HCT116 (cell line): ENCODE measurements at regions not wholly inside any gene's neighbourhood (a gene's known extent, or its start where the extent isn't known, plus 50 kb on each side); places are given as distances from the start of the nearest gene placed in this dataset.
A peak's percentile ranks its signal among the peaks of the same experiment; 100 is the strongest.

Source experiments
- ATAC-seq: fragments of 200-7000 bp; cut with Tn5 transposase; 2 replicates; pipeline ENCODE4 v1.9.1; 2020; ENCODE audit warnings: mild to moderate bottlenecking, moderate library complexity
- BruUV-seq: library from RNA; stranded (reverse); fragments of 400-500 nt; replicated peaks from 2 replicates; lab custom pipeline; 2021; lab: Mats Ljungman, UMichigan
- CTCF ChIA-PET: fragments of 300-600 bp; sonication (Branson Sonifier 250); formaldehyde crosslinking; loops from one replicate; lab custom pipeline; 2021; ENCODE audit warnings: antibody characterized with exemption; lab: Charles Lee
- POLR2A ChIA-PET: fragments of 300-600, 350-600 bp; sonication (Branson Sonifier 250); formaldehyde crosslinking; loops from one replicate; lab custom pipeline; 2021; ENCODE audit warnings: antibody characterized with exemption; lab: Charles Lee
- RAD21 ChIA-PET, 2 experiments: fragments of 300-600 bp; sonication (Branson Sonifier 250); formaldehyde crosslinking; loops; one replicate each; lab custom pipeline; 2023; ENCODE audit warnings: low total read pairs in 2 of 2; ENCODE audit not compliant: uncharacterized antibody in 2 of 2, unreplicated experiment in 2 of 2, low non-redundant PET in 1 of 2; lab: Charles Lee
- DNase-seq: peaks from one replicate; pipeline ENCODE4 v3.0.0-alpha.2; 2010; ENCODE audit warnings: low read depth, low spot score
- H2AFZ ChIP-seq: fragments of 200-600 bp; shearing (Covaris generic), sonication (generic); 2 replicates; pipeline ENCODE4 v1.6.1; 2017; ENCODE audit warnings: low read depth, mixed run types, mixed read lengths, antibody characterized with exemption, low read length; ENCODE audit not compliant: poor library complexity, severe bottlenecking
- H3K27ac ChIP-seq: 2 replicates; pipeline ENCODE4 v1.5.1; 2012; ENCODE audit warnings: low read depth, low read length
- H3K27me3 ChIP-seq: fragments of 200-600 bp; sonication (generic); 2 replicates; pipeline ENCODE4 v1.6.1; 2016; ENCODE audit warnings: mixed run types, low read length, mixed read lengths; ENCODE audit not compliant: insufficient read depth
- H3K36me3 ChIP-seq, 2 experiments: fragments of 200-500 bp in 1 of 2; fragments of 200-600 bp in 1 of 2; sonication (Bioruptor generic) in 1 of 2; sonication (generic) in 1 of 2; 2 replicates each; pipeline versions ENCODE4 v1.5.1 to v1.6.1; 2014 to 2016; ENCODE audit warnings: low read length in 2 of 2, inconsistent platforms in 1 of 2, mixed read lengths in 1 of 2, mixed run types in 1 of 2; ENCODE audit not compliant: insufficient read depth in 2 of 2, control insufficient read depth in 1 of 2
- H3K4me1 ChIP-seq, 2 experiments: fragments of 200-600 bp in 1 of 2; sonication (generic) in 1 of 2; 2 replicates each; pipeline versions ENCODE4 v1.5.1 to v1.6.1; 2012 to 2017; ENCODE audit warnings: low read length in 2 of 2, inconsistent platforms in 1 of 2, mild to moderate bottlenecking in 1 of 2, mixed read lengths in 1 of 2, mixed run types in 1 of 2, moderate library complexity in 1 of 2; ENCODE audit not compliant: insufficient read depth in 2 of 2, control insufficient read depth in 1 of 2
- H3K4me2 ChIP-seq: fragments of 200-600 bp; sonication (generic); 2 replicates; pipeline ENCODE4 v1.6.1; 2017; ENCODE audit warnings: mixed run types, low read length, mixed read lengths
- H3K4me3 ChIP-seq, 2 experiments: fragments of 200-600 bp in 1 of 2; sonication (generic) in 1 of 2; replicated peaks in 1 of 2; 2 replicates each; pipeline ENCODE4 v1.5.1; 2011 to 2016; ENCODE audit warnings: low read length in 2 of 2, control low read depth in 1 of 2, low read depth in 1 of 2, mild to moderate bottlenecking in 1 of 2, mixed read lengths in 1 of 2, mixed run types in 1 of 2
- H3K79me2 ChIP-seq: fragments of 200-600 bp; sonication (generic); 2 replicates; pipeline ENCODE4 v1.6.1; 2017; ENCODE audit warnings: mild to moderate bottlenecking, mixed run types, low read length, moderate library complexity, mixed read lengths; ENCODE audit not compliant: insufficient read depth
- H3K9ac ChIP-seq: fragments of 200-600 bp; sonication (generic); 2 replicates; pipeline ENCODE4 v1.6.1; 2016; ENCODE audit warnings: low read length, mixed read lengths
- H3K9me2 ChIP-seq: fragments of 200-600 bp; sonication (generic), shearing (Covaris generic); 2 replicates; pipeline ENCODE4 v1.6.1; 2017; ENCODE audit warnings: mixed run types, mild to moderate bottlenecking, moderate library complexity; ENCODE audit not compliant: insufficient read depth
- H3K9me3 ChIP-seq, 2 experiments: fragments of 200-500 bp in 1 of 2; fragments of 200-600 bp in 1 of 2; sonication (Bioruptor generic) in 1 of 2; sonication (generic) in 1 of 2; 2 replicates each; pipeline ENCODE4 v1.6.1; 2014 to 2017; ENCODE audit warnings: low read length in 2 of 2, mixed read lengths in 2 of 2, inconsistent platforms in 1 of 2, low read depth in 1 of 2, mild to moderate bottlenecking in 1 of 2, mixed run types in 1 of 2, moderate library complexity in 1 of 2; ENCODE audit not compliant: control insufficient read depth in 1 of 2, insufficient read depth in 1 of 2
- H4K20me1 ChIP-seq: fragments of 200-600 bp; sonication (generic), shearing (Covaris generic); 2 replicates; pipeline ENCODE4 v1.6.1; 2017; ENCODE audit warnings: mixed run types, mild to moderate bottlenecking, moderate library complexity; ENCODE audit not compliant: insufficient read depth
- CEBPB ChIP-seq: IDR thresholded peaks from 2 replicates; pipeline ENCODE4 v1.6.1; 2012; ENCODE audit warnings: low read depth
- EGR1 ChIP-seq: IDR thresholded peaks from 2 replicates; pipeline ENCODE4 v1.6.1; 2012; ENCODE audit warnings: low read depth
- ELF1 ChIP-seq: IDR thresholded peaks from 2 replicates; pipeline ENCODE4 v1.6.1; 2012; ENCODE audit warnings: low read depth, borderline replicate concordance
- FOSL1 ChIP-seq: IDR thresholded peaks from 2 replicates; pipeline ENCODE4 v1.6.1; 2012; ENCODE audit warnings: low read depth
- JUND ChIP-seq: IDR thresholded peaks from 2 replicates; pipeline ENCODE4 v1.6.1; 2012
- POLR2A ChIP-seq: IDR thresholded peaks from 2 replicates; pipeline ENCODE4 v1.7.0; 2011; ENCODE audit warnings: borderline replicate concordance; ENCODE audit not compliant: insufficient read depth, insufficient read length; ENCODE audit errors: extremely low read depth
- SIN3A ChIP-seq: IDR thresholded peaks from 2 replicates; pipeline ENCODE4 v1.6.1; 2012; ENCODE audit warnings: low read depth
- SP1 ChIP-seq: IDR thresholded peaks from 2 replicates; pipeline ENCODE4 v1.6.1; 2012; ENCODE audit warnings: low read depth
- TCF7L2 ChIP-seq: IDR thresholded peaks from 2 replicates; pipeline ENCODE4 v1.7.0; 2011; ENCODE audit warnings: borderline replicate concordance, inconsistent platforms; ENCODE audit not compliant: insufficient read depth, insufficient read length; ENCODE audit errors: extremely low read depth
- ZFX ChIP-seq: fragments of 450-650 bp; IDR thresholded peaks from 2 replicates; pipeline ENCODE4 v1.6.1; 2017
- ZNF274 ChIP-seq: fragments of 200-500 bp; sonication (Bioruptor generic); IDR thresholded peaks from 2 replicates; pipeline ENCODE4 v1.6.1; 2014; ENCODE audit warnings: mild to moderate bottlenecking, low read depth, low read length, inconsistent platforms
- intact Hi-C: fragments of 100-400 bp; cut with micrococcal nuclease; formaldehyde crosslinking; loops from 2 replicates; pipeline ENCODE4 v1.10.0; 2022
- TF ChIP-seq, protein P1 (sequence below): IDR thresholded peaks from 2 replicates; pipeline ENCODE4 v1.6.1; 2011; ENCODE audit warnings: mild to moderate bottlenecking, low read length, moderate library complexity; ENCODE audit not compliant: insufficient replicate concordance; ENCODE audit errors: extremely low read depth
- TF ChIP-seq, protein P2 (sequence below): IDR thresholded peaks from 2 replicates; pipeline ENCODE4 v1.6.1; 2012; ENCODE audit warnings: low read depth
- TF ChIP-seq, protein P3 (sequence below): IDR thresholded peaks from 2 replicates; pipeline ENCODE4 v1.6.1; 2012
- TF ChIP-seq, protein P4 (sequence below): IDR thresholded peaks from 2 replicates; pipeline ENCODE4 v1.6.1; 2012

DNA sequence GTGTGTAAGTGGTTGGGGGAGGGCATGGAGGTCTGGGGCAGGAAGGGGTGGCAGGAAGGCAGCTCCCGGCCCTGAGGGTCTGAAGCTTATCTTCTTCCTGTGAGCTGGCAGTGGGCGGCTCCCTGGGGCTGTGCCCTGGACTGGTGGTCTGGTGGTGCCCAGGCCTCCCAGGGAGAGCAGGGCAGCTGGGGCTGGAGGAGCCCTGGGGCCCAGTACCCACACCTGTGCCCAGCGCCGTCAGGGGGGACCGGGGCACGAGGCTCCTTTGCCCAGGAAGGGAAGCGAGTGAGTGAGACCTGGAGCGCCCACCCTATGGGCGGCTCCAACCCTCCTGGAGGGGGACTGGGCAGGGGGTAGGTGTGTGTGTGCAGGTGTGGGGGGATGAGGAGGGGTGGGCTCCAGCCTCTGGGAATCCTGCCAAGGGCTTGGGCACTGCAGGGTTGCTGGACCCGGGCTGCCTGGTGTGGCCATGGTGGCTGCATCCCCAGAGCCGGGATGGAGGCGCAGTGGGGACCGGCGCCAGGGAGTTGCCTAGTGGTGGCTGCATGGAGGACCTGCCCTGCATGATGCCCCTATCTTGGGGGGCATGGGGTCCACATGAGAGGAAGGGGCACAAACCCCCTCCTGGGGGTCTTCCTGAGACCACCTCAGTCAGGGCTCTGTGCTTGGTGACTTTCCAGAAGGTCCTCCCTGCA lies 353.6 kb downstream of the TMEM121 start:
- intact Hi-C loops, result no loop called here
- Histone ChIP-seq H3K4me3 (no peak overlapping the region), H3K36me3 (no peaks in the 10 kb centered on the region), H2AFZ (no peak overlapping the region), H3K79me2 (no peaks in the 10 kb centered on the region), H3K4me1 (no peaks in the 10 kb centered on the region), H3K9ac (no peak overlapping the region), H3K27me3 (peaks cover 41% of the 10 kb centered on the region), H4K20me1 (no peaks in the 10 kb centered on the region), H3K4me2 (no peak overlapping the region), H3K9me3 (no peaks in the 10 kb centered on the region), H3K27ac (no peak overlapping the region), H3K9me2 (no peaks in the 10 kb centered on the region)
- ATAC-seq, result peak; percentile 16; the same call in 1 of the 2 replicates
- no peak for DNase-seq
- BruUV-seq, result no TSS peak
- POLR2A ChIA-PET, result no interaction called here
- TF ChIP-seq POLR2A (no peak), TCF7L2 (no peak), FOSL1 (no peak), SP1 (no peak), JUND (no peak), ELF1 (no peak), SIN3A (no peak), EGR1 (no peak), CEBPB (no peak), ZFX (no peak), ZNF274 (no peak)
- TF ChIP-seq, protein P1, sequence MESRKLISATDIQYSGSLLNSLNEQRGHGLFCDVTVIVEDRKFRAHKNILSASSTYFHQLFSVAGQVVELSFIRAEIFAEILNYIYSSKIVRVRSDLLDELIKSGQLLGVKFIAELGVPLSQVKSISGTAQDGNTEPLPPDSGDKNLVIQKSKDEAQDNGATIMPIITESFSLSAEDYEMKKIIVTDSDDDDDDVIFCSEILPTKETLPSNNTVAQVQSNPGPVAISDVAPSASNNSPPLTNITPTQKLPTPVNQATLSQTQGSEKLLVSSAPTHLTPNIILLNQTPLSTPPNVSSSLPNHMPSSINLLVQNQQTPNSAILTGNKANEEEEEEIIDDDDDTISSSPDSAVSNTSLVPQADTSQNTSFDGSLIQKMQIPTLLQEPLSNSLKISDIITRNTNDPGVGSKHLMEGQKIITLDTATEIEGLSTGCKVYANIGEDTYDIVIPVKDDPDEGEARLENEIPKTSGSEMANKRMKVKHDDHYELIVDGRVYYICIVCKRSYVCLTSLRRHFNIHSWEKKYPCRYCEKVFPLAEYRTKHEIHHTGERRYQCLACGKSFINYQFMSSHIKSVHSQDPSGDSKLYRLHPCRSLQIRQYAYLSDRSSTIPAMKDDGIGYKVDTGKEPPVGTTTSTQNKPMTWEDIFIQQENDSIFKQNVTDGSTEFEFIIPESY, result no peak
- TF ChIP-seq, protein P2, sequence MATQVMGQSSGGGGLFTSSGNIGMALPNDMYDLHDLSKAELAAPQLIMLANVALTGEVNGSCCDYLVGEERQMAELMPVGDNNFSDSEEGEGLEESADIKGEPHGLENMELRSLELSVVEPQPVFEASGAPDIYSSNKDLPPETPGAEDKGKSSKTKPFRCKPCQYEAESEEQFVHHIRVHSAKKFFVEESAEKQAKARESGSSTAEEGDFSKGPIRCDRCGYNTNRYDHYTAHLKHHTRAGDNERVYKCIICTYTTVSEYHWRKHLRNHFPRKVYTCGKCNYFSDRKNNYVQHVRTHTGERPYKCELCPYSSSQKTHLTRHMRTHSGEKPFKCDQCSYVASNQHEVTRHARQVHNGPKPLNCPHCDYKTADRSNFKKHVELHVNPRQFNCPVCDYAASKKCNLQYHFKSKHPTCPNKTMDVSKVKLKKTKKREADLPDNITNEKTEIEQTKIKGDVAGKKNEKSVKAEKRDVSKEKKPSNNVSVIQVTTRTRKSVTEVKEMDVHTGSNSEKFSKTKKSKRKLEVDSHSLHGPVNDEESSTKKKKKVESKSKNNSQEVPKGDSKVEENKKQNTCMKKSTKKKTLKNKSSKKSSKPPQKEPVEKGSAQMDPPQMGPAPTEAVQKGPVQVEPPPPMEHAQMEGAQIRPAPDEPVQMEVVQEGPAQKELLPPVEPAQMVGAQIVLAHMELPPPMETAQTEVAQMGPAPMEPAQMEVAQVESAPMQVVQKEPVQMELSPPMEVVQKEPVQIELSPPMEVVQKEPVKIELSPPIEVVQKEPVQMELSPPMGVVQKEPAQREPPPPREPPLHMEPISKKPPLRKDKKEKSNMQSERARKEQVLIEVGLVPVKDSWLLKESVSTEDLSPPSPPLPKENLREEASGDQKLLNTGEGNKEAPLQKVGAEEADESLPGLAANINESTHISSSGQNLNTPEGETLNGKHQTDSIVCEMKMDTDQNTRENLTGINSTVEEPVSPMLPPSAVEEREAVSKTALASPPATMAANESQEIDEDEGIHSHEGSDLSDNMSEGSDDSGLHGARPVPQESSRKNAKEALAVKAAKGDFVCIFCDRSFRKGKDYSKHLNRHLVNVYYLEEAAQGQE, result no peak
- TF ChIP-seq, protein P3, sequence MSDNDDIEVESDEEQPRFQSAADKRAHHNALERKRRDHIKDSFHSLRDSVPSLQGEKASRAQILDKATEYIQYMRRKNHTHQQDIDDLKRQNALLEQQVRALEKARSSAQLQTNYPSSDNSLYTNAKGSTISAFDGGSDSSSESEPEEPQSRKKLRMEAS, result no peak
- TF ChIP-seq, protein P4, sequence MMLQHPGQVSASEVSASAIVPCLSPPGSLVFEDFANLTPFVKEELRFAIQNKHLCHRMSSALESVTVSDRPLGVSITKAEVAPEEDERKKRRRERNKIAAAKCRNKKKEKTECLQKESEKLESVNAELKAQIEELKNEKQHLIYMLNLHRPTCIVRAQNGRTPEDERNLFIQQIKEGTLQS, result no peak
- RAD21 ChIA-PET, result no interaction called here
- CTCF ChIA-PET, result no interaction called here
